ENCODE measurements at regions not wholly inside any gene's neighbourhood (a gene's known extent, or its start where the extent isn't known, plus 50 kb on each side); places are given as distances from the start of the nearest gene placed in this dataset.

- TF ChIP-seq CHD7 (IDR thresholded peaks at IDR 0.05; ENCODE audit: insufficient replicate concordance, low read length): no peak
- TF ChIP-seq MAFK (IDR thresholded peaks at IDR 0.05; ENCODE audit: low read depth, low read length): no peak
- no peak for TF ChIP-seq SAP30 (IDR thresholded peaks at IDR 0.05; ENCODE audit: insufficient read depth, insufficient replicate concordance, low read length)
- no peak for TF ChIP-seq ZNF274 (IDR thresholded peaks at IDR 0.05; ENCODE audit: borderline replicate concordance, extremely low read depth, low read length)
- no peak for TF ChIP-seq POLR2A (IDR thresholded peaks at IDR 0.05; ENCODE audit: control extremely low read depth in 1 of 2, low read depth in 2 of 2, low read length in 2 of 2)
- no peak for TF ChIP-seq SP1 (IDR thresholded peaks at IDR 0.05; ENCODE audit: low read depth, low read length)
Measured at GRCh38 chr7:124113045-124113444, 80.2 kb upstream of the TMEM229A start (continued).
